ENCODE measurements at regions not wholly inside any gene's neighbourhood (a gene's known extent, or its start where the extent isn't known, plus 50 kb on each side); places are given as distances from the start of the nearest gene placed in this dataset.

- TF ChIP-seq EZH2 (IDR thresholded peaks at IDR 0.05; ENCODE audit: insufficient read depth, poor library complexity, severe bottlenecking) (no peak), EZH2phosphoT487 (IDR thresholded peaks at IDR 0.05; ENCODE audit: insufficient read depth, low read depth) (no peak)
Measured at GRCh38 chr2:164024396-164024795, 288.6 kb upstream of the FIGN start.
